Nephron progenitor cell (in vitro differentiated cells): ENCODE measurements at regions not wholly inside any gene's neighbourhood (a gene's known extent, or its start where the extent isn't known, plus 50 kb on each side); places are given as distances from the start of the nearest gene placed in this dataset.

Experiments used
- DNase-seq: peaks from one replicate; pipeline ENCODE4 v3.0.0; 2021
- H3K27ac Mint-ChIP-seq: 2 replicates; pipeline ENCODE4 v1.8.0; 2021; ENCODE audit warnings: mild to moderate bottlenecking, moderate library complexity, mixed read lengths
- H3K27me3 Mint-ChIP-seq: 2 replicates; pipeline ENCODE4 v1.8.0; 2021; ENCODE audit warnings: mild to moderate bottlenecking, low read depth, mixed read lengths; ENCODE audit not compliant: poor library complexity
- H3K36me3 Mint-ChIP-seq: 2 replicates; pipeline ENCODE4 v1.8.0; 2021; ENCODE audit warnings: low read depth, mixed read lengths
- H3K4me1 Mint-ChIP-seq: 2 replicates; pipeline ENCODE4 v1.8.0; 2021; ENCODE audit warnings: mixed read lengths
- H3K4me3 Mint-ChIP-seq: 2 replicates; pipeline ENCODE4 v1.8.0; 2021; ENCODE audit warnings: mild to moderate bottlenecking, moderate library complexity, mixed read lengths
- H3K9me3 Mint-ChIP-seq: 2 replicates; pipeline ENCODE4 v1.8.0; 2021; ENCODE audit warnings: mild to moderate bottlenecking, moderate library complexity, mixed read lengths
- TF ChIP-seq, protein P1 (sequence below): fragments of 200-600 bp; sonication (generic); IDR thresholded peaks from 2 replicates; pipeline ENCODE4 v1.5.0; 2021; ENCODE audit warnings: antibody characterized with exemption

DNA sequence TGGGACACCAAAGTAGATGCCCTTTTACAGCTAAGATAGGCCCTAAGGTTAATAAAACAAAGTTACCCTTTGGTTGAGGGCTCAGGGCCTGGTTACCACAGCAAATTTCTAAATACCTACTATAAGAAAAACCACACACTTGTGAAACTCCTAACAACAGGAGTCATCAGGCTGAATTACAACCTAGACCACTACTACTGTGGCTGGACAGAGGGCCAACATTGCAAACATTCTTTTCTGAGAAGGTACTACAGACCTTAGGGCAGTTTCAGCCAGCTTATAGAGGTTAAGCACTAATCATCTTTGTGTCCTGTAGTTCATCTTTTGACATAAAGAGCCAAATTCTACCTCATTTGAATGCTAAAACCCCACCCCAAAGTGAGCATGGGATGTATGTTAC is 504.0 kb downstream of the RAPGEF2 start:
- TF ChIP-seq, protein P1, sequence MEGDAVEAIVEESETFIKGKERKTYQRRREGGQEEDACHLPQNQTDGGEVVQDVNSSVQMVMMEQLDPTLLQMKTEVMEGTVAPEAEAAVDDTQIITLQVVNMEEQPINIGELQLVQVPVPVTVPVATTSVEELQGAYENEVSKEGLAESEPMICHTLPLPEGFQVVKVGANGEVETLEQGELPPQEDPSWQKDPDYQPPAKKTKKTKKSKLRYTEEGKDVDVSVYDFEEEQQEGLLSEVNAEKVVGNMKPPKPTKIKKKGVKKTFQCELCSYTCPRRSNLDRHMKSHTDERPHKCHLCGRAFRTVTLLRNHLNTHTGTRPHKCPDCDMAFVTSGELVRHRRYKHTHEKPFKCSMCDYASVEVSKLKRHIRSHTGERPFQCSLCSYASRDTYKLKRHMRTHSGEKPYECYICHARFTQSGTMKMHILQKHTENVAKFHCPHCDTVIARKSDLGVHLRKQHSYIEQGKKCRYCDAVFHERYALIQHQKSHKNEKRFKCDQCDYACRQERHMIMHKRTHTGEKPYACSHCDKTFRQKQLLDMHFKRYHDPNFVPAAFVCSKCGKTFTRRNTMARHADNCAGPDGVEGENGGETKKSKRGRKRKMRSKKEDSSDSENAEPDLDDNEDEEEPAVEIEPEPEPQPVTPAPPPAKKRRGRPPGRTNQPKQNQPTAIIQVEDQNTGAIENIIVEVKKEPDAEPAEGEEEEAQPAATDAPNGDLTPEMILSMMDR: no peak
- peaks cover 6% of the 10 kb centered on the region for H3K36me3 Mint-ChIP-seq
- H3K9me3 Mint-ChIP-seq: peaks cover 23% of the 10 kb centered on the region

DNA sequence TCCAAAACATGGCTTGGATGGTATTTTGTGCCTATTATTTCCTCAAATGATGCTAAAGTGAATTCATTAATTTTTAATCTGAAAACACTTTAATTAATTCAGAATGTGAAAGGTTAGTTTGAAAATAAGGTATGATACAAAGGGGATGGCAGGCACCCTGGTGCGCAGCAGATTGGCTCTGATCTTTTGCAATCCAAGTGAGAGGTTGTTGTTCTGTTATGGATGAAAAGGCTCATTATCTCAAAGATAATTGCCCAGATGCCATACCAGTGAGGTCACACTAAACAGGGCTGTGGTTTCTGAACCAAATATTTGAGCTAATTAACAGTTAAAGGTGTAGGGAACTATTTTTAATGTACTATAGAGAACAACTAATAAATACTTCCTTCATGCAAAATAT is 504.9 kb downstream of the RAPGEF2 start:
- Mint-ChIP-seq H3K4me1 (no peaks in the 10 kb centered on the region), H3K9me3 (peaks cover 31% of the 10 kb centered on the region), H3K27ac (no peak overlapping the region), H3K4me3 (no peak overlapping the region), H3K27me3 (no peaks in the 10 kb centered on the region), H3K36me3 (peaks cover 6% of the 10 kb centered on the region)
- TF ChIP-seq, protein P1: no peak
- DNase-seq: no peak

More for the DNA sequence above, 504.0 kb downstream of the RAPGEF2 start:
- no peak for DNase-seq
- Mint-ChIP-seq H3K4me3 (no peak overlapping the region), H3K27me3 (no peaks in the 10 kb centered on the region), H3K4me1 (no peaks in the 10 kb centered on the region), H3K27ac (no peak overlapping the region)

DNA sequence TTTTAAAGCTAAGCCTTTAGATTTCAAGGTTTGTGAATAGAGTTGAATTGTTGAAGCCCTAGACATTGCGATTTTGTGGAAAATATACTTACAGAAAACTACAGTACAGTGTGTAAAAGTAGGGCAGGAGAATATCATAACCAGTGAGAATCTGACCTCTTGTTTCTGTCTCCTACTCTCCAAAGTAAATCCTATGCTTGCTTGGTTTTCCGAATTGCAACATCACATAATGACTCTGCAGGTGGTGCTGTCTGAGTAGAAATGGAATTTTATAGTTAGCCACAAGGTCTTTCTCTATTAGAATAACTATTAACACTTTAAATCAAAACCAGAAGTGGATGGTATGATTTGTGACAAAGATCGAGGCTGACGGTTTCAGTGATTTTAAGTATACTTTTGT is 505.6 kb downstream of the RAPGEF2 start:
- peaks cover 34% of the 10 kb centered on the region for H3K9me3 Mint-ChIP-seq
- no peak for DNase-seq
- TF ChIP-seq, protein P1: no peak
- H3K36me3 Mint-ChIP-seq: peaks cover 6% of the 10 kb centered on the region
- H3K4me1 Mint-ChIP-seq: no peaks in the 10 kb centered on the region
- no peak overlapping the region for H3K27ac Mint-ChIP-seq
- H3K4me3 Mint-ChIP-seq: no peak overlapping the region
- no peaks in the 10 kb centered on the region for H3K27me3 Mint-ChIP-seq

DNA sequence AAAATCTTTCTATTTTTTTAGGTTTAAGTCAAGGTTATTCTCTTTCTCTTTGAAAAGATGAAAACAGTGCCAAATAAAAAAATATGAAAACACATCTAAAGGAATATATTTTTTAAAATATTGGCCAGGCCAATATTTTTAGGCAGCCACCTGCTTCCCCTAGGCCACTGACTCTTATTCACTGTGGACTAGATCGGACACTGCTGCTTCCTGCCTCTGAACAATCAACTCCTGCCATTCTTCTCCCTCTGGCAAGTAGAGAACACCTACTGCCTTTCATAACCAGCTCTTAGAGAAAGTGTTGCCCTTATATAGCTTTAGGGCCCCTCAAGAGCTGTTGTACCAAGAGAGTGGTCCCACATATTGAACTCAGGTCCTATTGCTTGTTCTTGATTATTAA is 529.2 kb downstream of the RAPGEF2 start:
- H3K4me3 Mint-ChIP-seq: no peak overlapping the region
- H3K9me3 Mint-ChIP-seq: peaks cover 15% of the 10 kb centered on the region
- H3K27ac Mint-ChIP-seq: no peak overlapping the region
- TF ChIP-seq, protein P1: no peak
- DNase-seq: no peak
- no peaks in the 10 kb centered on the region for H3K36me3 Mint-ChIP-seq
- no peaks in the 10 kb centered on the region for H3K4me1 Mint-ChIP-seq
- no peaks in the 10 kb centered on the region for H3K27me3 Mint-ChIP-seq

DNA sequence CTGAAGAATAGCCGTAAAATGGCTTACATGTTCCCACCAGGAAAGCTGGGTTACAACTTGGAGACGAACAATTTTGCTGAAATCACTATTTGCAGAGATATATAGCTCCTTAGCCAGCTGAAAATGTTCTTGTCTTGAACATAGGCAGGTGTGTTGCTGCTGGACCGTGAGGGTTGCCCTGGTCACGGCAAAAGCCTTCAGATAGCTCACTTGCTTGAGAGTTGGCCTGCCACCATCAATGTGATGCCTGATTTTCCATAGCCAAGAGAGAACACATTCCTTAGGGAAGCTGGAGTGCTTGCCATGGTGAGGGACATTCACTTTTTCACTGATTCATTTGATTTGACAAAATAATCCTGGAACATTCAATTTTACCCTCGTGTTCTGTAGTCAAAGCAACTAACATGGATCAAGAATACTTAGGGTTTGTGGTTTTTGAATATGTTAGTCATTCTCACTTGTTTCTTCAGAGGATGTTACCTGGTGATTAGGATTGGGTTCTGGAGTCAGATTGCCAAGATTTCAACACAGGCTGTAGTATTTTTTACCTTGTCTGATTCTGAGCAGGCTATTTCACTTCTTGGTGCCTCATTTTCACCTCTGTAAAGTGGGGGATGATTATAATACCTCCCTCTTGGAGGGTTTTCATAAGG is 536.9 kb downstream of the RAPGEF2 start:
- Mint-ChIP-seq H3K9me3 (no peaks in the 10 kb centered on the region), H3K4me3 (no peak overlapping the region), H3K4me1 (no peaks in the 10 kb centered on the region), H3K36me3 (no peaks in the 10 kb centered on the region), H3K27me3 (no peaks in the 10 kb centered on the region), H3K27ac (no peak overlapping the region)
- no peak for DNase-seq
- TF ChIP-seq, protein P1: no peak

DNA sequence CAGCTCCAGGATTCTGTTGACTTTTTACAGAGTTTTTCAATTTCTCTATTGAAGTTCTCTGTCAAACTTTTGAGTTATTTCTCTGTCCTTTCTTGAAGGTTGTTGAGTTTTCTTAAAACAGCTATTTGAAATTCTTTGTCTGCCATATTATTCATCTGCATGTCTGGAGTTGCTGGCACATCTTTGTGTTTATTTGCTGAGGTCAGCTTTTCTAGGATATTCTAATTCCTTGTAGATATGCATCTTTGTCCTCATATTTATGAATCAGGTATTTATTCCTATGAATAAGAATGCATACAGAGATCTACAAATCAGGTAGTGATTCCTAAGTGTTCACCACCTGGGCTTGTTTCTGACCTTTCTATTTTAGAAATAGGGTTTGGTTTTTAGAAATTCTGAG is 546.4 kb downstream of the RAPGEF2 start:
- TF ChIP-seq, protein P1: no peak
- H3K4me3 Mint-ChIP-seq: no peak overlapping the region

More for the DNA sequence above, 546.4 kb downstream of the RAPGEF2 start:
- no peak for DNase-seq
- no peaks in the 10 kb centered on the region for H3K36me3 Mint-ChIP-seq
- H3K27me3 Mint-ChIP-seq: no peaks in the 10 kb centered on the region
- no peaks in the 10 kb centered on the region for H3K4me1 Mint-ChIP-seq
- H3K27ac Mint-ChIP-seq: no peak overlapping the region
- H3K9me3 Mint-ChIP-seq: peaks cover 16% of the 10 kb centered on the region
